ENCODE measurements at regions not wholly inside any gene's neighbourhood (a gene's known extent, or its start where the extent isn't known, plus 50 kb on each side); places are given as distances from the start of the nearest gene placed in this dataset.

- Histone ChIP-seq H3K4me2 (ENCODE audit: insufficient read depth in 1 of 2, low read depth in 2 of 2, low read length in 2 of 2) (no peak overlapping the region), H3K23ac (ENCODE audit: insufficient read length) (no peak overlapping the region), H2BK120ac (replicated peaks; ENCODE audit: low read depth, low read length) (no peak overlapping the region), H2BK20ac (ENCODE audit: low read length) (no peak overlapping the region), H4K20me1 (replicated peaks in 1 of 2; ENCODE audit: control insufficient read depth in 1 of 2, insufficient read depth in 2 of 2, low read length in 2 of 2) (no peaks in the 10 kb centered on the region), H3K18ac (ENCODE audit: extremely low read depth, low read length) (no peak overlapping the region), H3K23me2 (ENCODE audit: low read depth, low read length) (no peaks in the 10 kb centered on the region), H2BK15ac (ENCODE audit: low read length) (no peak overlapping the region), H3K4ac (replicated peaks; ENCODE audit: insufficient read length, low read depth, low read length) (no peak overlapping the region), H3K56ac (replicated peaks; ENCODE audit: insufficient read length, low read depth, low read length) (no peak overlapping the region), H4K5ac (ENCODE audit: insufficient read length, low read depth, low read length) (no peak overlapping the region), H2BK12ac (ENCODE audit: low read depth, low read length) (0 out of 2 replicates have a peak overlapping the region, but pooled peaks have one; percentile 70), H3K4me3 (ENCODE audit: extremely low read depth in 1 of 4, insufficient read depth in 2 of 4, low read depth in 3 of 4, low read length in 4 of 4) (no peak overlapping the region), H3K27me3 (replicated peaks in 1 of 4; ENCODE audit: control insufficient read depth in 3 of 4, extremely low read depth in 1 of 4, insufficient read depth in 3 of 4, low read length in 3 of 4) (no peaks in the 10 kb centered on the region), H3K9me3 (ENCODE audit: insufficient read depth in 2 of 2, low read depth in 1 of 2, low read length in 1 of 2) (no peaks in the 10 kb centered on the region; a peak in 1 of 4 replicates), H3K79me2 (ENCODE audit: control insufficient read depth in 1 of 2, insufficient read depth in 2 of 2, low read length in 2 of 2) (no peaks in the 10 kb centered on the region), H3K79me1 (ENCODE audit: low read depth, low read length) (no peaks in the 10 kb centered on the region), H3K36me3 (ENCODE audit: control insufficient read depth in 2 of 4, insufficient read depth in 4 of 4, low read length in 3 of 4) (no peaks in the 10 kb centered on the region), H2BK5ac (ENCODE audit: low read depth, low read length) (no peak overlapping the region), H2AK5ac (ENCODE audit: low read depth, low read length) (no peak overlapping the region), H2AFZ (ENCODE audit: low read length) (no peak overlapping the region), H3K27ac (ENCODE audit: low read depth, low read length) (no peak overlapping the region), H4K91ac (replicated peaks; ENCODE audit: insufficient read length, low read length) (no peak overlapping the region), H3K14ac (ENCODE audit: insufficient read length) (no peak overlapping the region), H3K9ac (replicated peaks in 1 of 4; ENCODE audit: extremely low read depth in 1 of 4, low read depth in 3 of 4, low read length in 3 of 4) (no peak overlapping the region), H4K8ac (ENCODE audit: extremely low read depth, insufficient read depth, low read length) (peak overlapping the region; percentile 43; the same call in 1 of the 2 replicates), H3K4me1 (replicated peaks in 1 of 4; ENCODE audit: control insufficient read depth in 3 of 4, insufficient read depth in 4 of 4, low read length in 3 of 4) (peaks cover 0 to 4% (median 2%) of the 10 kb centered on the region in 4 experiments; a peak in 3 of 7 replicates)
- ChIA-PET POLR2A (ENCODE audit: partially characterized antibody) (interaction anchor here (0.9 to 1.3 kb wide), 4 partner anchors 12 to 108 kb away, joined by 3 to 4 read pairs (median 4); partner anchors contain the start of genes ARSG and SLC16A6), CTCF (ENCODE audit: partially characterized antibody) (interaction anchor here (0.5 to 8.7 kb wide), 7 partner anchors 11 to 895 kb away, joined by 3 to 63 read pairs (median 8); no protein-coding TSS in a partner anchor)
- DNase-seq (ENCODE audit: low read depth in 1 of 2, low spot score in 2 of 2), result no peak
- 74% methylated on average over 9 of the region's 10 CpGs; no CpG with 5 or more reads in 1 of the 2 experiments for WGBS, 2 experiments (ENCODE audit: extremely low coverage in 1 of 2, insufficient coverage in 1 of 2, insufficient read length in 1 of 2, insufficient replicate concordance in 2 of 2, low coverage in 1 of 2, low lambda C conversion rate in 2 of 2, missing lambda C conversion rate in 1 of 2)
- FAIRE-seq, result no peak
- TF ChIP-seq CREB1 (IDR thresholded peaks at IDR 0.05), result no peak
- no peak for TF ChIP-seq RFX5 (IDR thresholded peaks at IDR 0.05; ENCODE audit: borderline replicate concordance, low read depth, low read length)
- no peak for TF ChIP-seq CBX5 (IDR thresholded peaks at IDR 0.05; ENCODE audit: low read depth, low read length)
- no peak for TF ChIP-seq BCL11A (IDR thresholded peaks at IDR 0.05; ENCODE audit: low read depth in 2 of 2, low read length in 2 of 2)
- TF ChIP-seq ASH2L (IDR thresholded peaks at IDR 0.05; ENCODE audit: low read length), result no peak
- no peak for TF ChIP-seq TEAD4 (IDR thresholded peaks at IDR 0.05; ENCODE audit: low read depth, low read length)
- no peak for TF ChIP-seq EP300 (IDR thresholded peaks at IDR 0.05; ENCODE audit: borderline replicate concordance in 1 of 2, low read depth in 2 of 2, low read length in 2 of 2)
- TF ChIP-seq FOSL1 (IDR thresholded peaks at IDR 0.05; ENCODE audit: insufficient read depth, low read depth, low read length), result no peak
- no peak for TF ChIP-seq EGR1 (IDR thresholded peaks at IDR 0.05; ENCODE audit: borderline replicate concordance, low read depth, low read length)
- TF ChIP-seq ATF2 (IDR thresholded peaks at IDR 0.05; ENCODE audit: low read length), result no peak
Measured at GRCh38 chr17:68184141-68184571, 63.7 kb upstream of the AMZ2 start.

Measured in H1 (cell line).